ENCODE measurements at regions not wholly inside any gene's neighbourhood (a gene's known extent, or its start where the extent isn't known, plus 50 kb on each side); places are given as distances from the start of the nearest gene placed in this dataset.

GRCh38 chr11:130635937-130636630 lies 187.6 kb downstream of the ADAMTS15 start:
- DNase-seq (ENCODE audit: low read depth), result no peak
- no peak overlapping the region for H3K4me3 ChIP-seq (ENCODE audit: low read length)
- TF ChIP-seq CTCF (IDR thresholded peaks at IDR 0.05; ENCODE audit: insufficient read depth, low read depth, low read length, missing control alignments), result no peak

- H3K4me3 ChIP-seq (ENCODE audit: low read length), result no peak overlapping the region
- TF ChIP-seq CTCF (IDR thresholded peaks at IDR 0.05; ENCODE audit: insufficient read depth, low read depth, low read length, missing control alignments), result no peak
- DNase-seq (ENCODE audit: low read depth), result peak; percentile 93
Measured at GRCh38 chr11:130636722-130637464, 188.4 kb downstream of the ADAMTS15 start.

- no peak overlapping the region for H3K4me3 ChIP-seq (ENCODE audit: low read length)
- no peak for TF ChIP-seq CTCF (IDR thresholded peaks at IDR 0.05; ENCODE audit: insufficient read depth, low read depth, low read length, missing control alignments)
Measured at GRCh38 chr11:130637566-130637965, 189.1 kb downstream of the ADAMTS15 start.

GRCh38 chr11:130638033-130638432 lies 189.6 kb downstream of the ADAMTS15 start:
- DNase-seq (ENCODE audit: low read depth), result no peak
- no peak for TF ChIP-seq CTCF (IDR thresholded peaks at IDR 0.05; ENCODE audit: insufficient read depth, low read depth, low read length, missing control alignments)

More at GRCh38 chr11:130637566-130637965, 189.1 kb downstream of the ADAMTS15 start:
- DNase-seq (ENCODE audit: low read depth), result no peak

GRCh38 chr11:130638624-130639023 lies 190.2 kb downstream of the ADAMTS15 start:
- TF ChIP-seq CTCF (IDR thresholded peaks at IDR 0.05; ENCODE audit: insufficient read depth, low read depth, low read length, missing control alignments), result no peak
- no peak for DNase-seq (ENCODE audit: low read depth)
- no peak overlapping the region for H3K4me3 ChIP-seq (ENCODE audit: low read length)

More at GRCh38 chr11:130638033-130638432, 189.6 kb downstream of the ADAMTS15 start:
- H3K4me3 ChIP-seq (ENCODE audit: low read length), result no peak overlapping the region

GRCh38 chr11:130639369-130639768 lies 190.9 kb downstream of the ADAMTS15 start:
- H3K4me3 ChIP-seq (ENCODE audit: low read length), result no peak overlapping the region
- TF ChIP-seq CTCF (IDR thresholded peaks at IDR 0.05; ENCODE audit: insufficient read depth, low read depth, low read length, missing control alignments), result no peak
- DNase-seq (ENCODE audit: low read depth), result no peak

Measured in epithelial cell of esophagus (primary cell).